HepG2 (cell line): ENCODE measurements at regions not wholly inside any gene's neighbourhood (a gene's known extent, or its start where the extent isn't known, plus 50 kb on each side); places are given as distances from the start of the nearest gene placed in this dataset.

Source experiments
- ATAC-seq: fragments of 200-7000 bp; cut with Tn5 transposase; 3 replicates; pipeline ENCODE4 v1.9.1; 2020; ENCODE audit warnings: mild to moderate bottlenecking, moderate library complexity
- BruUV-seq: library from RNA; stranded (reverse); fragments of 400-500 nt; replicated peaks from 2 replicates; lab custom pipeline; 2021; lab: Mats Ljungman, UMichigan
- CTCF ChIA-PET: fragments of 300-600 bp; formaldehyde crosslinking; extraction: SDS; loops from one replicate; lab custom pipeline; 2021; ENCODE audit warnings: low total read pairs, inconsistent platforms, low intra/inter-chr PET ratio; lab: Yijun Ruan, JAX
- POLR2A ChIA-PET: fragments of 350-600 bp; sonication (Branson Sonifier 250); formaldehyde crosslinking; loops from one replicate; lab custom pipeline; 2020; ENCODE audit warnings: antibody characterized with exemption, inconsistent platforms; lab: Yijun Ruan, JAX
- DNase-seq: peaks from one replicate; pipeline ENCODE4 v3.0.0-alpha.2; 2015; ENCODE audit warnings: low spot score
- FAIRE-seq: peaks from 3 replicates; lab custom pipeline; 2011; peaks lifted over from hg19 to GRCh38; lab: Jason Lieb, UNC
- H2AFZ ChIP-seq: one replicate; pipeline ENCODE4 v1.6.1; 2011; ENCODE audit warnings: low read length, inconsistent platforms
- H3K27ac ChIP-seq: fragments of 300-600 bp; 3 replicates; pipeline ENCODE4 v1.8.0; 2011; ENCODE audit warnings: mixed run types, mild to moderate bottlenecking, mixed read lengths, low read length, inconsistent platforms; ENCODE audit not compliant: insufficient read depth; ENCODE audit errors: extremely low read length
- H3K27me3 ChIP-seq, 2 experiments: fragments of 200-600 bp in 1 of 2; 2 replicates in 1 of 2; 3 replicates in 1 of 2; pipeline versions ENCODE4 v1.6.0 to v1.8.0; 2011; ENCODE audit warnings: low read length in 2 of 2, mild to moderate bottlenecking in 2 of 2, moderate library complexity in 2 of 2, inconsistent platforms in 1 of 2; ENCODE audit not compliant: insufficient read depth in 2 of 2, control insufficient read depth in 1 of 2
- H3K36me3 ChIP-seq, 2 experiments: fragments of 200-600 bp in 1 of 2; replicated peaks in 1 of 2; 2 replicates in 1 of 2; 3 replicates in 1 of 2; pipeline versions ENCODE4 v1.5.1 to v1.8.0; 2011; ENCODE audit warnings: low read length in 2 of 2, inconsistent platforms in 1 of 2; ENCODE audit not compliant: insufficient read depth in 2 of 2, control insufficient read depth in 1 of 2
- H3K4me1 ChIP-seq: 2 replicates; pipeline ENCODE4 v1.5.1; 2012; ENCODE audit warnings: low read length, inconsistent platforms; ENCODE audit not compliant: insufficient read depth
- H3K4me2 ChIP-seq: 2 replicates; pipeline ENCODE4 v1.6.0; 2011; ENCODE audit warnings: low read depth, low read length, inconsistent platforms
- H3K4me3 ChIP-seq, 3 experiments: fragments of 200-600 bp in 1 of 3; sonication (generic), shearing (Covaris generic) in 1 of 3; replicated peaks in 1 of 3; 2 replicates each; pipeline ENCODE4 v1.5.1; 2011 to 2016; ENCODE audit warnings: low read length in 3 of 3, inconsistent platforms in 2 of 3, low read depth in 2 of 3, mild to moderate bottlenecking in 2 of 3, control low read depth in 1 of 3, mixed read lengths in 1 of 3; ENCODE audit not compliant: insufficient read depth in 1 of 3
- H3K79me2 ChIP-seq: one replicate; pipeline ENCODE4 v1.6.1; 2011; ENCODE audit warnings: low read length, inconsistent platforms; ENCODE audit not compliant: insufficient read depth
- H3K9ac ChIP-seq: 2 replicates; pipeline ENCODE4 v1.6.0; 2011; ENCODE audit warnings: mild to moderate bottlenecking, low read depth, low read length, inconsistent platforms; ENCODE audit not compliant: insufficient read depth
- H3K9me3 ChIP-seq: 2 replicates; pipeline ENCODE4 v1.5.1; 2012; ENCODE audit warnings: mild to moderate bottlenecking, low read length
- H4K20me1 ChIP-seq: 2 replicates; pipeline ENCODE4 v1.6.0; 2011; ENCODE audit warnings: inconsistent platforms, mild to moderate bottlenecking, low read length, moderate library complexity; ENCODE audit not compliant: insufficient read depth
- BHLHE40 ChIP-seq: IDR thresholded peaks from 2 replicates; pipeline ENCODE4 v1.6.1; 2011; ENCODE audit warnings: low read length, improper control_type of control experiment
- EP300 ChIP-seq, 3 experiments: sonication (generic) in 1 of 3; formaldehyde crosslinking in 1 of 3; IDR thresholded peaks; 2 replicates each; pipeline versions ENCODE4 v1.5.1 to v1.6.1; 2011 to 2020; ENCODE audit warnings: low read depth in 2 of 3, low read length in 2 of 3, borderline replicate concordance in 1 of 3, improper control_type of control experiment in 1 of 3, mild to moderate bottlenecking in 1 of 3, missing genetic modification reagents in 1 of 3, moderate library complexity in 1 of 3
- FOXP1 ChIP-seq, 2 experiments: fragments of 450-650 bp in 1 of 2; IDR thresholded peaks; 2 replicates each; pipeline ENCODE4 v1.6.1; 2017 to 2018; ENCODE audit warnings: antibody characterized with exemption in 1 of 2
- HNF4G ChIP-seq, 2 experiments: sonication (generic) in 1 of 2; formaldehyde crosslinking in 1 of 2; IDR thresholded peaks; 2 replicates each; pipeline versions ENCODE4 v1.4.0 to v1.6.1; 2011 to 2020; ENCODE audit warnings: borderline replicate concordance in 2 of 2, low read depth in 2 of 2, mild to moderate bottlenecking in 2 of 2, low read length in 1 of 2, missing genetic modification reagents in 1 of 2, moderate library complexity in 1 of 2
- NFIC ChIP-seq: IDR thresholded peaks from 2 replicates; pipeline ENCODE4 v1.6.1; 2012; ENCODE audit warnings: mild to moderate bottlenecking, low read length, inconsistent platforms
- NFYC ChIP-seq: IDR thresholded peaks from 2 replicates; pipeline ENCODE4 v1.6.1; 2016; ENCODE audit warnings: missing genetic modification reagents, missing compliant biosample characterization
- TRIM24 ChIP-seq: sonication (generic); formaldehyde crosslinking; IDR thresholded peaks from 2 replicates; pipeline ENCODE4 v1.8.0; 2022; ENCODE audit warnings: mild to moderate bottlenecking, missing genetic modification reagents
- ZNF343 ChIP-seq: sonication (generic); formaldehyde crosslinking; IDR thresholded peaks from 2 replicates; pipeline ENCODE4 v1.4.0; 2020; ENCODE audit warnings: mild to moderate bottlenecking, missing genetic modification reagents
- ZNF614 ChIP-seq: IDR thresholded peaks from 2 replicates; pipeline ENCODE4 v1.6.1; 2018; ENCODE audit warnings: missing biosample characterization, missing genetic modification reagents, inconsistent platforms, borderline replicate concordance
- ZNF747 ChIP-seq: sonication (generic); formaldehyde crosslinking; IDR thresholded peaks from 2 replicates; pipeline ENCODE4 v1.8.1; 2023; ENCODE audit warnings: missing genetic modification reagents, mild to moderate bottlenecking, borderline replicate concordance
- ZNF777 ChIP-seq: sonication (generic); formaldehyde crosslinking; IDR thresholded peaks from 2 replicates; pipeline ENCODE4 v1.4.0; 2020; ENCODE audit warnings: missing genetic modification reagents
- ZNF780A ChIP-seq: sonication (generic); formaldehyde crosslinking; IDR thresholded peaks from 2 replicates; pipeline ENCODE4 v1.8.0; 2022; ENCODE audit warnings: mild to moderate bottlenecking, missing genetic modification reagents, moderate library complexity
- WGBS: methylation state at CpG from one replicate; pipeline ENCODE4 v1.1.6; 2017; ENCODE audit warnings: low lambda C conversion rate; 5-methylcytosine and 5-hydroxymethylcytosine counted together
- in situ Hi-C: cut with HindIII; loops from 2 replicates; pipeline ENCODE4 v1.10.0; 2017; ENCODE audit warnings: low pct_unique_long_range_greater_than_20kb; ENCODE audit not compliant: extremely low pct_ligation_motif_present
- intact Hi-C: fragments of 100-400 bp; cut with micrococcal nuclease; formaldehyde crosslinking; loops from one replicate; pipeline ENCODE4 v1.10.0; 2022; ENCODE audit not compliant: unreplicated experiment
- TF ChIP-seq, protein P1 (sequence below): IDR thresholded peaks from 2 replicates; pipeline ENCODE4 v1.6.1; 2016
- TF ChIP-seq, protein P2 (sequence below): sonication (generic); formaldehyde crosslinking; IDR thresholded peaks from 2 replicates; pipeline ENCODE4 v1.4.0; 2020; ENCODE audit warnings: missing genetic modification reagents, borderline replicate concordance
- TF ChIP-seq, protein P3 (sequence below): IDR thresholded peaks from 2 replicates; pipeline ENCODE4 v1.6.1; 2016; ENCODE audit warnings: missing compliant biosample characterization, missing genetic modification reagents, borderline replicate concordance

DNA sequence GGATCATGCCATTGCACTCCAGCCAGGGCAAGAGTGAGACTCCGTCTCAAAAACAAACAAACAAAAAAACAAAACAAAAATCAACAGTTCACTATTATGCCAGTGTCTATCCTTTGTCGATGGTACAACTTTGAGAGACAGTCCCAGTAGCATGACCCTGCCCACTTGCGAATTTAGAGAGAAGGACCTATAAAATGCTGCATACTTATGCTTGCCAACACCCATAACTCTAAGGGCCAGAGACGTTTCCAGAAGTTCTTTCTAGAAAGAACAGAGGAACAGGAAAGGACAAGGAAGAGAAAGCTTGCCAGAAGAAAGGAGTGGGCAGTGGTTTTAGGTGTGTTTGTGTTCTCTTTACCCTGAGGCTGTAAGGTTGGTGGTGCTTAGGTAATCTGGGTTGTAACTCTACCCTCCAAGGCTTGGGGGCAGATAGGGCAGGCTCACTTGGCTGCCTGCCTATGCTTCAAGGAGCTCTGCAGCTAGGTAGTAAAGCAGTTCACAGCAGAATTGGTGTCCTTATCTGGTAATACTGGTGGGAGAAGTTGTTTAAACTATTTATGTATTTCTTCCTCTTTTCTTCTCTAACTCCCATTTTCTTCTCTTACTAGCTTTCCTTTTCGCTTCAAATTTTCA is 50.6 kb upstream of the SPPL2A start:
- no peak for FAIRE-seq
- BruUV-seq, result no TSS peak
- no peak for ATAC-seq

More for the DNA sequence above, 50.6 kb upstream of the SPPL2A start:
- in situ Hi-C loops (no loop called here), intact Hi-C loops (loop anchor here (5.0 kb wide), 1 partner anchor 46 kb away; no protein-coding TSS in a partner anchor)
- Histone ChIP-seq H3K4me1 (peaks cover 6% of the 10 kb centered on the region; the same call in 1 of the 2 replicates), H4K20me1 (no peaks in the 10 kb centered on the region), H3K9ac (no peak overlapping the region), H3K27ac (no peak overlapping the region), H3K4me3 (no peak overlapping the region), H3K4me2 (no peak overlapping the region), H3K36me3 (no peaks in the 10 kb centered on the region), H3K79me2 (no peaks in the 10 kb centered on the region), H3K27me3 (no peaks in the 10 kb centered on the region), H2AFZ (no peak overlapping the region), H3K9me3 (no peaks in the 10 kb centered on the region)
- DNase-seq, result no peak
- ChIA-PET POLR2A (no interaction called here), CTCF (no interaction called here)
- TF ChIP-seq BHLHE40 (no peak), HNF4G (IDR thresholded peaks at IDR 0.05; ENCODE audit: borderline replicate concordance, low read depth, low read length) (no peak), HNF4G (CRISPR knock-in tag; IDR thresholded peaks at IDR 0.05; ENCODE audit: borderline replicate concordance, low read depth) (no peak), EP300 (IDR thresholded peaks at IDR 0.05; ENCODE audit: low read depth in 2 of 2, low read length in 2 of 2) (no peak), EP300 (CRISPR knock-in tag; IDR thresholded peaks at IDR 0.05; ENCODE audit: borderline replicate concordance) (no peak), ZNF777 (no peak), NFIC (no peak), ZNF614 (CRISPR knock-in tag) (no peak), ZNF747 (CRISPR knock-in tag) (no peak), TRIM24 (CRISPR knock-in tag) (no peak), NFYC (CRISPR knock-in tag) (no peak), ZNF780A (CRISPR knock-in tag) (no peak), ZNF343 (CRISPR knock-in tag) (no peak), FOXP1 (IDR thresholded peaks at IDR 0.05) (no peak), FOXP1 (CRISPR knock-in tag; IDR thresholded peaks at IDR 0.05) (no peak)
- TF ChIP-seq, protein P1, sequence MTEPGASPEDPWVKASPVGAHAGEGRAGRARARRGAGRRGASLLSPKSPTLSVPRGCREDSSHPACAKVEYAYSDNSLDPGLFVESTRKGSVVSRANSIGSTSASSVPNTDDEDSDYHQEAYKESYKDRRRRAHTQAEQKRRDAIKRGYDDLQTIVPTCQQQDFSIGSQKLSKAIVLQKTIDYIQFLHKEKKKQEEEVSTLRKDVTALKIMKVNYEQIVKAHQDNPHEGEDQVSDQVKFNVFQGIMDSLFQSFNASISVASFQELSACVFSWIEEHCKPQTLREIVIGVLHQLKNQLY (CRISPR knock-in tag), result no peak
- TF ChIP-seq, protein P2, sequence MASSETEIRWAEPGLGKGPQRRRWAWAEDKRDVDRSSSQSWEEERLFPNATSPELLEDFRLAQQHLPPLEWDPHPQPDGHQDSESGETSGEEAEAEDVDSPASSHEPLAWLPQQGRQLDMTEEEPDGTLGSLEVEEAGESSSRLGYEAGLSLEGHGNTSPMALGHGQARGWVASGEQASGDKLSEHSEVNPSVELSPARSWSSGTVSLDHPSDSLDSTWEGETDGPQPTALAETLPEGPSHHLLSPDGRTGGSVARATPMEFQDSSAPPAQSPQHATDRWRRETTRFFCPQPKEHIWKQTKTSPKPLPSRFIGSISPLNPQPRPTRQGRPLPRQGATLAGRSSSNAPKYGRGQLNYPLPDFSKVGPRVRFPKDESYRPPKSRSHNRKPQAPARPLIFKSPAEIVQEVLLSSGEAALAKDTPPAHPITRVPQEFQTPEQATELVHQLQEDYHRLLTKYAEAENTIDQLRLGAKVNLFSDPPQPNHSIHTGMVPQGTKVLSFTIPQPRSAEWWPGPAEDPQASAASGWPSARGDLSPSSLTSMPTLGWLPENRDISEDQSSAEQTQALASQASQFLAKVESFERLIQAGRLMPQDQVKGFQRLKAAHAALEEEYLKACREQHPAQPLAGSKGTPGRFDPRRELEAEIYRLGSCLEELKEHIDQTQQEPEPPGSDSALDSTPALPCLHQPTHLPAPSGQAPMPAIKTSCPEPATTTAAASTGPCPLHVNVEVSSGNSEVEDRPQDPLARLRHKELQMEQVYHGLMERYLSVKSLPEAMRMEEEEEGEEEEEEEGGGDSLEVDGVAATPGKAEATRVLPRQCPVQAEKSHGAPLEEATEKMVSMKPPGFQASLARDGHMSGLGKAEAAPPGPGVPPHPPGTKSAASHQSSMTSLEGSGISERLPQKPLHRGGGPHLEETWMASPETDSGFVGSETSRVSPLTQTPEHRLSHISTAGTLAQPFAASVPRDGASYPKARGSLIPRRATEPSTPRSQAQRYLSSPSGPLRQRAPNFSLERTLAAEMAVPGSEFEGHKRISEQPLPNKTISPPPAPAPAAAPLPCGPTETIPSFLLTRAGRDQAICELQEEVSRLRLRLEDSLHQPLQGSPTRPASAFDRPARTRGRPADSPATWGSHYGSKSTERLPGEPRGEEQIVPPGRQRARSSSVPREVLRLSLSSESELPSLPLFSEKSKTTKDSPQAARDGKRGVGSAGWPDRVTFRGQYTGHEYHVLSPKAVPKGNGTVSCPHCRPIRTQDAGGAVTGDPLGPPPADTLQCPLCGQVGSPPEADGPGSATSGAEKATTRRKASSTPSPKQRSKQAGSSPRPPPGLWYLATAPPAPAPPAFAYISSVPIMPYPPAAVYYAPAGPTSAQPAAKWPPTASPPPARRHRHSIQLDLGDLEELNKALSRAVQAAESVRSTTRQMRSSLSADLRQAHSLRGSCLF (CRISPR knock-in tag), result no peak
- TF ChIP-seq, protein P3, sequence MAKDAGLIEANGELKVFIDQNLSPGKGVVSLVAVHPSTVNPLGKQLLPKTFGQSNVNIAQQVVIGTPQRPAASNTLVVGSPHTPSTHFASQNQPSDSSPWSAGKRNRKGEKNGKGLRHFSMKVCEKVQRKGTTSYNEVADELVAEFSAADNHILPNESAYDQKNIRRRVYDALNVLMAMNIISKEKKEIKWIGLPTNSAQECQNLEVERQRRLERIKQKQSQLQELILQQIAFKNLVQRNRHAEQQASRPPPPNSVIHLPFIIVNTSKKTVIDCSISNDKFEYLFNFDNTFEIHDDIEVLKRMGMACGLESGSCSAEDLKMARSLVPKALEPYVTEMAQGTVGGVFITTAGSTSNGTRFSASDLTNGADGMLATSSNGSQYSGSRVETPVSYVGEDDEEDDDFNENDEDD, result no peak
- 47% methylated on average over 5 of the region's 5 CpGs for WGBS
